ENCODE measurements at regions not wholly inside any gene's neighbourhood (a gene's known extent, or its start where the extent isn't known, plus 50 kb on each side); places are given as distances from the start of the nearest gene placed in this dataset.

- DNase-seq (ENCODE audit: low read depth in 1 of 2, low spot score in 1 of 2), result no peak
Measured at GRCh38 chr11:119491753-119492510, 69.0 kb upstream of the THY1 start.

GRCh38 chr11:119490253-119491006 is 67.5 kb upstream of the THY1 start:
- DNase-seq (ENCODE audit: low read depth in 1 of 2, low spot score in 1 of 2), result no peak

- DNase-seq (ENCODE audit: low read depth in 1 of 2, low spot score in 1 of 2), result no peak
Measured at GRCh38 chr11:119489087-119489486, 66.1 kb upstream of the THY1 start.

GRCh38 chr11:119488256-119488995 is 65.5 kb upstream of the THY1 start:
- no peak for DNase-seq (ENCODE audit: low read depth in 1 of 2, low spot score in 1 of 2)

GRCh38 chr11:119486691-119487259 is 63.8 kb upstream of the THY1 start:
- DNase-seq (ENCODE audit: low read depth in 1 of 2, low spot score in 1 of 2), result no peak

- no peak for DNase-seq (ENCODE audit: low read depth in 1 of 2, low spot score in 1 of 2)
Measured at GRCh38 chr11:119486016-119486415, 63.0 kb upstream of the THY1 start.

GRCh38 chr11:119484741-119485605 is 62.0 kb upstream of the THY1 start:
- DNase-seq (ENCODE audit: low read depth in 1 of 2, low spot score in 1 of 2), result no peak

- DNase-seq (ENCODE audit: low read depth in 1 of 2, low spot score in 1 of 2), result no peak
Measured at GRCh38 chr11:119483881-119484371, 61.0 kb upstream of the THY1 start.

- DNase-seq (ENCODE audit: low read depth in 1 of 2, low spot score in 1 of 2), result no peak
Measured at GRCh38 chr11:119483341-119483880, 60.4 kb upstream of the THY1 start.

- DNase-seq (ENCODE audit: low read depth in 1 of 2, low spot score in 1 of 2), result no peak
Measured at GRCh38 chr11:119482521-119483011, 59.6 kb upstream of the THY1 start.

- DNase-seq (ENCODE audit: low read depth in 1 of 2, low spot score in 1 of 2), result no peak
Measured at GRCh38 chr11:119481667-119482400, 58.9 kb upstream of the THY1 start.

- peak; percentile 48 to 55 for DNase-seq (ENCODE audit: low read depth in 1 of 2, low spot score in 1 of 2)
Measured at GRCh38 chr11:119481021-119481666, 58.2 kb upstream of the THY1 start.

- no peak for DNase-seq (ENCODE audit: low read depth in 1 of 2, low spot score in 1 of 2)
Measured at GRCh38 chr11:119480380-119481020, 57.5 kb upstream of the THY1 start.

- no peak for DNase-seq (ENCODE audit: low read depth in 1 of 2, low spot score in 1 of 2)
Measured at GRCh38 chr11:119479685-119480275, 56.8 kb upstream of the THY1 start.

GRCh38 chr11:119478711-119479285 is 55.8 kb upstream of the THY1 start:
- DNase-seq (ENCODE audit: low read depth in 1 of 2, low spot score in 1 of 2), result no peak

- no peak for DNase-seq (ENCODE audit: low read depth in 1 of 2, low spot score in 1 of 2)
Measured at GRCh38 chr11:119476666-119477331, 53.8 kb upstream of the THY1 start.

GRCh38 chr11:119476038-119476437 is 53.1 kb upstream of the THY1 start:
- DNase-seq (ENCODE audit: low read depth in 1 of 2, low spot score in 1 of 2), result no peak

Measured in activated T-helper 1 cell treated with anti-CD3 and anti-CD28 coated beads, Interleukin-2, amount 50 U/mL, for 16 hours (primary cell).